ENCODE measurements at regions not wholly inside any gene's neighbourhood (a gene's known extent, or its start where the extent isn't known, plus 50 kb on each side); places are given as distances from the start of the nearest gene placed in this dataset.

DNA sequence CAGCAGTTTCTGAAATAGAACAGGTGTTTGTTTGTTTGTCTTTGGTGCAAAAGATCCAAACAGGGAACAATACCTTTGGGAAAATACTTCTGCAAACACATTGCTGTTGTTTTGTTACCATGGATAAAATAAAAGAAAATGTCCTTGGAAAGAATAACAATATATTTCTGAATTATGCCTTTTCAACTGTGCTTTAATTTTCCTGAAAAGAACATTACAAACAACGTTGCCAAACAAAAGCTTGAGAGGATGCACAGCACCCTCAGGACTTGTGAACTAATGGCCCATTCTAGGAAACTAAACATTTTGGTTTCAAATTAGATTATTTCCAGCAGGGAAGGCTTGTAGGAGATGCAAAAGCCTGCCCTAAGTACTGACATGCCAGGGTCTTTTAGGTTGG lies 967.2 kb downstream of the TLE4 start:
- Histone ChIP-seq H3K36me3 (ENCODE audit: insufficient read depth, low read length) (no peaks in the 10 kb centered on the region), H3K4me1 (ENCODE audit: control insufficient read depth, insufficient read depth, low read length) (no peaks in the 10 kb centered on the region), H3K4me2 (ENCODE audit: low read length) (no peak overlapping the region), H3K9me3 (replicated peaks; ENCODE audit: low read length) (no peaks in the 10 kb centered on the region), H3K9ac (ENCODE audit: low read depth, low read length) (no peak overlapping the region), H3K27me3 (ENCODE audit: control insufficient read depth, insufficient read depth, low read length) (no peaks in the 10 kb centered on the region), H3K4me3 (ENCODE audit: low read length) (no peak overlapping the region)

DNA sequence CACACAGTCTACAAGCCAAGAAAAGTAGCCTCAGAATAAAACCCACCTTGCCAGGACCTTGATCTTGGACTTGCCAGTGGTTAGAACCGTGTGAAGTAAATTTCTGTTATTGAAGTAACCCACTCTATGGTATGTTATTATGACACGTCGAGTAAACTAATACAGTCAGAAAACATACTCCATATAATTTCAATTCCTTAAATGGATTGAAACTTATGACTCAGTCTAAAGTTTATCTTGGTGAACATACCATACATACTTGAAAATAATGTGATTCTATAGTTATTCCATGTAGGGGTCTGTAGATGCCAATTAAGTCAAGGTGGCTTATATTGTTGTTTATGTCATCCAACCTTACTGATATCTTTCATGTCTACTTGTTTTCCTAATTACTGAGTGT lies 950.7 kb downstream of the TLE4 start:
- peaks cover 5% of the 10 kb centered on the region for H3K4me1 ChIP-seq (ENCODE audit: control insufficient read depth, insufficient read depth, low read length)
- H3K27me3 ChIP-seq (ENCODE audit: control insufficient read depth, insufficient read depth, low read length), result no peaks in the 10 kb centered on the region
- H3K9ac ChIP-seq (ENCODE audit: low read depth, low read length), result no peak overlapping the region
- H3K4me2 ChIP-seq (ENCODE audit: low read length), result no peak overlapping the region
- no peak overlapping the region for H3K4me3 ChIP-seq (ENCODE audit: low read length)
- H3K36me3 ChIP-seq (ENCODE audit: insufficient read depth, low read length), result no peaks in the 10 kb centered on the region
- no peaks in the 10 kb centered on the region for H3K9me3 ChIP-seq (replicated peaks; ENCODE audit: low read length)

DNA sequence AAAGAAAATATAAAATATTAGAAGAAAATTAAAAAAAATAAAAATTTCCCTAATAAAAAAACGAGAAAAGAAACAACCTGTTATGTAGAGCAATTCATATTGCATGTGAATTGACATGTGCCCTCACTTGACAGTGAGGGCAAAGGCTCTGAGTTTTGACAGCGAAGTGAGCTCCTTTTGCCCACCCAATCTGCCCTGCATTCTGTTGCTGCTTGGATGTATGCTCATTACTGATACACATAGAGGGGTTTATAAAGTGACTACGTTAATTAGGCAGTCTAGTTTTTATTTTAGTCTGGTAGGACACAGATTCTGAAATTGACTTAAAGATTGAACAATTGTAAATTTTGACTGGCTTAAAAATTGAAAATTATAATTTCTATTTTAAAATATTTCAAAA lies 949.4 kb downstream of the TLE4 start:
- H3K4me2 ChIP-seq (ENCODE audit: low read length), result no peak overlapping the region
- no peaks in the 10 kb centered on the region for H3K36me3 ChIP-seq (ENCODE audit: insufficient read depth, low read length)
- H3K27me3 ChIP-seq (ENCODE audit: control insufficient read depth, insufficient read depth, low read length), result no peaks in the 10 kb centered on the region
- H3K9me3 ChIP-seq (replicated peaks; ENCODE audit: low read length), result no peaks in the 10 kb centered on the region
- no peak overlapping the region for H3K9ac ChIP-seq (ENCODE audit: low read depth, low read length)
- H3K4me3 ChIP-seq (ENCODE audit: low read length), result no peak overlapping the region
- H3K4me1 ChIP-seq (ENCODE audit: control insufficient read depth, insufficient read depth, low read length), result peaks cover 5% of the 10 kb centered on the region

DNA sequence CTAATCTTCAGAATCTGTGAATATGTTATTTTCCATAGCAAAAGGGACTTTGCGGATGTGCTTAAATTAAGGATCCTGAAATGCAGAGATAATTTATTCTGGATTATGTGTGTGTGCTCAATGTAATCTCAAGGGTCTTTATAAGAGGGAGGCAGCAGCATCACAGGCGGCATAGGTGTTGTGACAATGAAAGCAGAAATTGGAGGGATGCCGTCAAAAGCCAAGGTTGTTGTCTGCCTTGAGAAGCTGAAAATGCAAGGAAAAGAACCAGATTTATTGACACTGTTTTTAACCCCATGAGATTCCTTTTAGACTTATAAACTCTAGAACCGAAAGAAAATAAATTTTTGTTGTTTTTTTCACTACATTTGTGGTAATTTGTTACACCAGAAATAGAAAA lies 948.5 kb downstream of the TLE4 start:
- Histone ChIP-seq H3K4me2 (ENCODE audit: low read length) (no peak overlapping the region), H3K9ac (ENCODE audit: low read depth, low read length) (no peak overlapping the region), H3K9me3 (replicated peaks; ENCODE audit: low read length) (no peaks in the 10 kb centered on the region), H3K36me3 (ENCODE audit: insufficient read depth, low read length) (no peaks in the 10 kb centered on the region), H3K4me3 (ENCODE audit: low read length) (no peak overlapping the region), H3K4me1 (ENCODE audit: control insufficient read depth, insufficient read depth, low read length) (peaks cover 5% of the 10 kb centered on the region), H3K27me3 (ENCODE audit: control insufficient read depth, insufficient read depth, low read length) (no peaks in the 10 kb centered on the region)

DNA sequence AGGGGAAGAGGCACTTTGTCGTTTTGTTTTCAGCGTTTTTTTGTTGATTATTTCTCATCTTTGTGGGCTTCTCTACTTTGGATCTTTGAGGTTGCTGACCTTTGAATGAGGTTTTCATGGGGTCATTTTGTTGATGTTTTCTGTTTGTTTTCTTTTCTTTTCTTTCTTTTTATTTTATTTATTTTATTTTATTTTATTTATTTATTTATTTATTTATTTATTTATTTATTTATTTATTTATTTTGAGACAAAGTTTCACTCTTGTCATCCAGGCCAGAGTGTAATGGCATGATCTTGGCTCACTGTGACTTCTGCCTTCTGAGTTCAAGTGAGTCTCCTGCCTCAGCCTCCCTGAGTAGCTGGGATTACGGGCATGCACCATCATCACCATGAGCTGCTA lies 946.7 kb downstream of the TLE4 start:
- peaks cover 5% of the 10 kb centered on the region for H3K4me1 ChIP-seq (ENCODE audit: control insufficient read depth, insufficient read depth, low read length)
- H3K27me3 ChIP-seq (ENCODE audit: control insufficient read depth, insufficient read depth, low read length), result no peaks in the 10 kb centered on the region
- H3K4me2 ChIP-seq (ENCODE audit: low read length), result no peak overlapping the region
- no peaks in the 10 kb centered on the region for H3K36me3 ChIP-seq (ENCODE audit: insufficient read depth, low read length)
- no peak overlapping the region for H3K9ac ChIP-seq (ENCODE audit: low read depth, low read length)
- H3K4me3 ChIP-seq (ENCODE audit: low read length), result no peak overlapping the region
- no peaks in the 10 kb centered on the region for H3K9me3 ChIP-seq (replicated peaks; ENCODE audit: low read length)

DNA sequence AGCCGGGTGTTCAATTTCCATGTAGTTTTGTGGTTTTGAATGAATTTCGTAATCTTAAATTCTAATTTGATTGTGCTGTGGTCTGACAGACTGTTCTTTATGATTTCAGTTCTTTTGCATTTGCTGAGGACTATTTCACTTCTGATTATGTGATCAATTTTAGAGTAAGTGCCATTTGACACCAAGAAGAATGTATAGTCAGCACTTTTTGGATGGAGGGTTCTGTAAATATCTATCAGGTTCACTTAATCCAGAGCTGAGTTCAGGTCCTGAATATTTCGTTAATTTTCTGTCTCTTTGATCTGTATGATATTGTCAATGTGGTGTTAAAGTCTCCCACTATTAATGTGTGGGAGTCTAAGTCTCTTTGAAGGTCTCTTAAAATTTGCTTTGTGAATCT lies 944.9 kb downstream of the TLE4 start:
- H3K27me3 ChIP-seq (ENCODE audit: control insufficient read depth, insufficient read depth, low read length), result no peaks in the 10 kb centered on the region
- H3K4me2 ChIP-seq (ENCODE audit: low read length), result no peak overlapping the region
- H3K4me3 ChIP-seq (ENCODE audit: low read length), result no peak overlapping the region
- H3K36me3 ChIP-seq (ENCODE audit: insufficient read depth, low read length), result no peaks in the 10 kb centered on the region
- no peak overlapping the region for H3K9ac ChIP-seq (ENCODE audit: low read depth, low read length)
- H3K9me3 ChIP-seq (replicated peaks; ENCODE audit: low read length), result no peaks in the 10 kb centered on the region
- H3K4me1 ChIP-seq (ENCODE audit: control insufficient read depth, insufficient read depth, low read length), result no peaks in the 10 kb centered on the region

DNA sequence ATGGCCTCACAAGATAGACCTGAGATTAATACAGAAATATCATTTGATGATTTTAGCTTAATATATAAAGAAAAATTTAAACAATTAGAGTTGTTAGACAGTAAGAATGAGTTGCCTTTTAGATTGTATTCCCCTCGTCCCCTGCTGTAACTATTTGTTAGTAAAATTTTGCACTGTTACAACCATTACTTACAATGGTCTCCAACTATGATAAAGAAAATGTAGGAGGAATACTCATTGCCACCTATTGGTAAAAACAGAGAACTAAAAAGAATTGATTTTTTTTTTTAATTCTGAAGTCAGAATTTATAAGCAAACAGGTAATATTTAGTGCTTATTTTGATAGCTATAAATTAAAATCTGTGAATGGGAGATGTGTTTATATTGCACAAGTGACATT lies 937.6 kb downstream of the TLE4 start:
- no peak overlapping the region for H3K4me3 ChIP-seq (ENCODE audit: low read length)
- no peak overlapping the region for H3K9ac ChIP-seq (ENCODE audit: low read depth, low read length)
- H3K27me3 ChIP-seq (ENCODE audit: control insufficient read depth, insufficient read depth, low read length), result no peaks in the 10 kb centered on the region
- no peak overlapping the region for H3K4me2 ChIP-seq (ENCODE audit: low read length)
- H3K4me1 ChIP-seq (ENCODE audit: control insufficient read depth, insufficient read depth, low read length), result no peaks in the 10 kb centered on the region
- no peaks in the 10 kb centered on the region for H3K9me3 ChIP-seq (replicated peaks; ENCODE audit: low read length)
- no peaks in the 10 kb centered on the region for H3K36me3 ChIP-seq (ENCODE audit: insufficient read depth, low read length)

DNA sequence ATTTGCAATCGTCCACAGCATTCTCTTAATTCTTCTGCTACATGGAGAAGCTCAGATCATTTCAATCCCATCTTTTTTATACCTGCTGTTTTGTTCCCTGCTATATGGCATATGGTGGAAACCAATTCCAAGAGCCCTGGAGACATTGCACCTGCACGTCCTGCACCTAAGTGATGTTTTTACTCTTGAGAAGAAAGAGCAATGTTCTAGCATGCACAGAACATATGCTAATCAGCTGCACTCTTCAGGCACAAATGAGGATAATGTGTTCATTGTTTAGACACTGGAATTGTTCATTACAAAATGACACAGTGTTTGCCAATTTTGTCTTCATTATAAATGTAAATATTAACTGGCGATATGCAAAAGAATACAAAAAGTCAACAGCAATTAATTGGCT lies 935.8 kb downstream of the TLE4 start:
- H3K4me2 ChIP-seq (ENCODE audit: low read length), result no peak overlapping the region
- H3K4me3 ChIP-seq (ENCODE audit: low read length), result no peak overlapping the region
- H3K9ac ChIP-seq (ENCODE audit: low read depth, low read length), result no peak overlapping the region
- H3K36me3 ChIP-seq (ENCODE audit: insufficient read depth, low read length), result no peaks in the 10 kb centered on the region
- H3K4me1 ChIP-seq (ENCODE audit: control insufficient read depth, insufficient read depth, low read length), result no peaks in the 10 kb centered on the region
- no peaks in the 10 kb centered on the region for H3K9me3 ChIP-seq (replicated peaks; ENCODE audit: low read length)
- no peaks in the 10 kb centered on the region for H3K27me3 ChIP-seq (ENCODE audit: control insufficient read depth, insufficient read depth, low read length)

DNA sequence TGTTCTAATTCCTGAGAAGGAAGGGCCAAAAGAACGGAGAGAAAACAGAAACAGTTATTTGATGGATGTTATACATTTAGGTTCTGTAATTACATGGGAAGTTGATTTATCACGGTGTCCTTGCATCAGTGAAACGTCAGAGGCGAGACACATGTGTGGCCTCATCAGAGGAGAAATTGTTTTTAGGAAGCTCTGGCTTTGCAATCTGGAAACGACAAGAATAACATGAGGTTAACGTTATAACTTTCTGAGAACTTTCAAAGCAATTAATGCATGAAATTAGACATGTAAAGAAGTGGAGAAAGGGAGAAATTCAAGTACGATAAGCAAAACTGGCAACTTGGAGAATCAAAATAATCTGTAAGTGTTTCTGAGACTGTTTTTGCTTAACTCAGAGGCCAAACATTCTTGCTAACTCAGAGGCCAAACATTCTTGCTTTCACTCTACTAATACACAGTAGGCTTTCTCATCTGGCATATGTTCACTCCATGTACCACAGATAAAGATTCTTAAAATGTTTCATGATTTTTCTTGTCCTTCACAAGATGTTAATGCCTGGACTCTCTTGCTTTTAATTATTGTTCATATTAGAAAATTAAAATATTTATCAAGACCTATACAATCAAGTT lies 933.0 kb downstream of the TLE4 start:
- no peak overlapping the region for H3K4me3 ChIP-seq (ENCODE audit: low read length)
- H3K9me3 ChIP-seq (replicated peaks; ENCODE audit: low read length), result no peaks in the 10 kb centered on the region
- H3K36me3 ChIP-seq (ENCODE audit: insufficient read depth, low read length), result no peaks in the 10 kb centered on the region
- H3K4me2 ChIP-seq (ENCODE audit: low read length), result no peak overlapping the region
- no peak overlapping the region for H3K9ac ChIP-seq (ENCODE audit: low read depth, low read length)
- no peaks in the 10 kb centered on the region for H3K27me3 ChIP-seq (ENCODE audit: control insufficient read depth, insufficient read depth, low read length)
- no peaks in the 10 kb centered on the region for H3K4me1 ChIP-seq (ENCODE audit: control insufficient read depth, insufficient read depth, low read length)

DNA sequence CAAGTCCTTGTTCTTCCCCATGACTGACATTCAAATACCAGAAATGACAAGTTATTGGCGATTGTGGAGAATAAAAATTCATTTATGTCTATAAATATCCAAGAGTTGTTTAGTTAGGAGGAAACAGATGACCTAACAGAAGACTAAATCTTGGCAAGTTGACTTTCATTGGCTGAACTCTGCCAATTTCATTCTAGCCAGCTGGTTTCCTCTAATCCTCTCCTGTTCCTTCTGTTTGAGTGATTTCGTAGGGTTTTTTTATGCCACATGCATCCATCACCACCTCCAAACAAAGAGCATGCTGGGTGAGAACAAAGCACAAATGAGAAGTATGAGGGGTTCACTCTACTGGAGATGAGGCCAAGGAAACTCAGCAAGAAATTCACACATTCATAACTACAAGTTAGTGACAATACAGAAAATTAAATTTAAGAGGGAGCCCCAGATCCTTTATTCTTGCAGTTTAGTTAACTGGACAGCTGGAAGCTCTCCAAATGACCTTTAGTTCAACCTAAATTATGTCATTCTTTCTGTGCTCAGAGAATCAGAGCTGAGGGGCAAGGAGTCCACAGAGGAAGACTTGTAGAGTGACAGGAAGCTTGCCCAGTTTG lies 932.0 kb downstream of the TLE4 start:
- H3K27me3 ChIP-seq (ENCODE audit: control insufficient read depth, insufficient read depth, low read length), result no peaks in the 10 kb centered on the region
- no peak overlapping the region for H3K4me2 ChIP-seq (ENCODE audit: low read length)
- no peak overlapping the region for H3K9ac ChIP-seq (ENCODE audit: low read depth, low read length)
- H3K9me3 ChIP-seq (replicated peaks; ENCODE audit: low read length), result no peaks in the 10 kb centered on the region
- no peaks in the 10 kb centered on the region for H3K4me1 ChIP-seq (ENCODE audit: control insufficient read depth, insufficient read depth, low read length)
- H3K4me3 ChIP-seq (ENCODE audit: low read length), result no peak overlapping the region
- H3K36me3 ChIP-seq (ENCODE audit: insufficient read depth, low read length), result no peaks in the 10 kb centered on the region

DNA sequence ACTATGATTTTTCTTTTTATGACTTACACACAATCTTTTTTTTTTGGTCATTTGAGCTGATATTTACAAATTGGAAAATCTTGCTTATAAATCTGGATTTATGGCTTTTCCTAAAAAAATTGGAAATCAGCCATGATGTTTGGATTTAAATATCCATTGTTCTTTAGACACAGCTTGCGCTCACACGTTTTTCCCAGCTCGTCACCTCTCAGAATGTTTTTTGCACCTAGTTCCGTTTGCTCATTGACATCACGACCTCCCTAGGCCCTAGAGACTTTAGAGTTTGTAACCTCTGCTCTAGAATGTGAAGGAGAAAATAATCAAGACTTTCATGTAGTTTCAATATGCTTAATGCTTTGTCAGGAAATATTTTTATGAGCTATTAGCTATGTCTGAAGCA lies 930.5 kb downstream of the TLE4 start:
- H3K4me3 ChIP-seq (ENCODE audit: low read length), result no peak overlapping the region
- no peaks in the 10 kb centered on the region for H3K9me3 ChIP-seq (replicated peaks; ENCODE audit: low read length)
- no peak overlapping the region for H3K9ac ChIP-seq (ENCODE audit: low read depth, low read length)
- H3K4me1 ChIP-seq (ENCODE audit: control insufficient read depth, insufficient read depth, low read length), result no peaks in the 10 kb centered on the region
- no peaks in the 10 kb centered on the region for H3K27me3 ChIP-seq (ENCODE audit: control insufficient read depth, insufficient read depth, low read length)
- H3K36me3 ChIP-seq (ENCODE audit: insufficient read depth, low read length), result no peaks in the 10 kb centered on the region
- H3K4me2 ChIP-seq (ENCODE audit: low read length), result no peak overlapping the region

DNA sequence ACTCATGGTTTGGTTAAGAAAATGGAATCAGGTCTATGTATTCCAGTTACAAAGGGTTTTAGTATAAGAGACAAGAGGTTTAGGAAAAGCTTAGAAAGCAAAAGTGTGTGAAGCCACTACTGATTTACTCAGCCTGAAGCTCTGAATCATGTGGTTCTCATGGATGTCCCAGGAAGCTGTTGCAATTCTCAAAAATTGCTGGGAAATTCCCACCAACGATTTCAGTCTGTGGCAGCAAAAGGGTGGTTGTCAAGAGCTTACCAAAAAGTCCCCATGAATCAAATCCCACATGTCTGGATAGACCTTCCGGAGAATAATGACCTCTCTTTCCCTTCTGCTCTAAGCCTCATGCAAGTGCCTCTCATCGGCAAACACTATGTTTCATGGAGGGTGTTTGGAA lies 929.9 kb downstream of the TLE4 start:
- Histone ChIP-seq H3K4me3 (ENCODE audit: low read length) (no peak overlapping the region), H3K36me3 (ENCODE audit: insufficient read depth, low read length) (no peaks in the 10 kb centered on the region), H3K9ac (ENCODE audit: low read depth, low read length) (no peak overlapping the region), H3K9me3 (replicated peaks; ENCODE audit: low read length) (no peaks in the 10 kb centered on the region), H3K27me3 (ENCODE audit: control insufficient read depth, insufficient read depth, low read length) (no peaks in the 10 kb centered on the region), H3K4me1 (ENCODE audit: control insufficient read depth, insufficient read depth, low read length) (no peaks in the 10 kb centered on the region), H3K4me2 (ENCODE audit: low read length) (no peak overlapping the region)
